T-helper 1 cell treated with Interleukin-12 subunit alpha and Interleukin-12 subunit beta and Interleukin-4 antibody, amounts not matched to agents 30 ng/mL and 1 ng/mL, for 36 hours (primary cell): ENCODE measurements at regions not wholly inside any gene's neighbourhood (a gene's known extent, or its start where the extent isn't known, plus 50 kb on each side); places are given as distances from the start of the nearest gene placed in this dataset.
"Not testable (repeated sequence)": the region's sequence is repeated elsewhere in the genome, so short reads cannot be mapped to it uniquely, and the experiment has no call there.

ENCODE experiments used
- intact Hi-C: fragments of 100-400 bp; cut with micrococcal nuclease; formaldehyde crosslinking; loops from one replicate; pipeline ENCODE4 v1.15.1; 2024

DNA sequence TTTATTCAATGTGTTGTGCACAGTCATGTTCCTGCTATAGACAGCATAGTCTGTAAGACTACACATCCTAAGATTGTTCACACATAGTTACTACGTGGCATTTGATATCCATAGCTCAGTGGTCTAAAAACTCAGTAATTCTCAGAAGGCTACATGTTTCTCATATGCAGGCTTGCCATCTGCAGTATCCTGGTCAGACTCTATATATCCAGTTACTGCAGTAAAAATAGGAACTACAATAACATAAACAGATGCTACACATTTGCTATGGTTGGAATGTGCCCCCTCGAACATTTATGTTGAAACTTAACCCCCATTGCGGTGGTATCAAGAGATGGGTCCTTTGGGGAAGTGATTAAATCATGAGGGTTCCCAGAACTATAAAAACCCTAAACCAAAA lies 1377.8 kb upstream of the LRRTM3 start:
- intact Hi-C loops = no loop called here

GRCh38 chr10:65550761-65551160 lies 1375.1 kb upstream of the LRRTM3 start:
- intact Hi-C loops = no loop called here

DNA sequence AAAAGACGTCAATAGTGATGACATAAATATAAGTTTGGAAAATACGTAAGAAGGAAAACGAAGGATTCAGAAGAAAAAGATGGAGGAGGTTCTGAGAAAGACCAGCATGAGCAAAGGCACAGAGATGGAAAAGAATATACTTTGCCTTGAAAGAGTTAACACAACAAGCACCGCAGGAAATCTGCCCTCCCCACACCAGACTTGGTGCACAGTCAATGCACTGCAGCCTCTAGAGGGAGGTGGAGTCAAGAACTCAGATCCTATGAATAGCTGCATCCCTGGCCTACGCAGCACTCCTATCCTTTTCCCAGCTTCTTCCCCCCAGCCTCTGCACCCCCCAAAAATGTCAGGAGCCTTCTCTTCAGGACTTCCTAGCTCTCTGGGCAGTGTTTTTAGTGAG lies 1370.6 kb upstream of the LRRTM3 start:
- intact Hi-C loops = no loop called here

GRCh38 chr10:65556006-65556405 lies 1369.8 kb upstream of the LRRTM3 start:
- intact Hi-C loops = no loop called here

DNA sequence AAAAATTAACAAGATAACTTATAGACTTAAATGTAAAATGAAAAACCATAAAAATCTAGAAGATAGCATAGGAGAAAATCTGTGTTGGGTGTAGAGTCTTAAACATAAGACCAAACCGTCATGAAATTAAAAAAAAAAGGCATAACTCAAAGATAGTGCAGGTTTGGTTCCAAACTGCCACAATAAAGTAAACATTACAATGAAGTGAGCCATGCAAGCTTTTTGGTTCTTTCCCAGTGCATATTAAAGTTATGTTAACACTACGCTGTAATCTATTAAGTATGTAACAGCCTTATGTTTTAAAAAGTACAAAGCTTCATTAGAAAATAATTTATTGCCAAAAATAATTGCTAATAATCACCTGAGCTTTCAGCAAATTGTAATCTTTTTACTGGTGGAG lies 1366.5 kb upstream of the LRRTM3 start:
- intact Hi-C loops = no loop called here

GRCh38 chr10:65565246-65565645 lies 1360.6 kb upstream of the LRRTM3 start:
- intact Hi-C loops = no loop called here

DNA sequence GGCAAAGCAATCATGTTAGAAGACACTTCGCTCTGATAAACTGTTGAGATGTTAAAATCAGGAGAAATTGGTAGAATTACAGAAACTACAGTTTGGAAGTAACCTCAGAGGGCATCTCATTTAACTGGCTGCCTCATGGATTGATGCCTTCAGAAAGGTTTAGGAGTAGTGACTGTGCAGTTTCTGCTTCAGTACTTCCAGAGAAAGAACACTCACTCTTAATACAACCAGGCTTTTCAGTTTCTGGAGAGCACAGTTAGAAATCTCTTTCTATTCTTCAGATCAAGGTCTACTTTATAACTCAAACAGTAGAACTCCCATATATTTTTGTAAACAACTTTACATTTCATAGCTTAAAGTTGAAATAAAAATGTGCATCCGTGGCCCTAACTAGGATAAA lies 1358.9 kb upstream of the LRRTM3 start:
- intact Hi-C loops = no loop called here

DNA sequence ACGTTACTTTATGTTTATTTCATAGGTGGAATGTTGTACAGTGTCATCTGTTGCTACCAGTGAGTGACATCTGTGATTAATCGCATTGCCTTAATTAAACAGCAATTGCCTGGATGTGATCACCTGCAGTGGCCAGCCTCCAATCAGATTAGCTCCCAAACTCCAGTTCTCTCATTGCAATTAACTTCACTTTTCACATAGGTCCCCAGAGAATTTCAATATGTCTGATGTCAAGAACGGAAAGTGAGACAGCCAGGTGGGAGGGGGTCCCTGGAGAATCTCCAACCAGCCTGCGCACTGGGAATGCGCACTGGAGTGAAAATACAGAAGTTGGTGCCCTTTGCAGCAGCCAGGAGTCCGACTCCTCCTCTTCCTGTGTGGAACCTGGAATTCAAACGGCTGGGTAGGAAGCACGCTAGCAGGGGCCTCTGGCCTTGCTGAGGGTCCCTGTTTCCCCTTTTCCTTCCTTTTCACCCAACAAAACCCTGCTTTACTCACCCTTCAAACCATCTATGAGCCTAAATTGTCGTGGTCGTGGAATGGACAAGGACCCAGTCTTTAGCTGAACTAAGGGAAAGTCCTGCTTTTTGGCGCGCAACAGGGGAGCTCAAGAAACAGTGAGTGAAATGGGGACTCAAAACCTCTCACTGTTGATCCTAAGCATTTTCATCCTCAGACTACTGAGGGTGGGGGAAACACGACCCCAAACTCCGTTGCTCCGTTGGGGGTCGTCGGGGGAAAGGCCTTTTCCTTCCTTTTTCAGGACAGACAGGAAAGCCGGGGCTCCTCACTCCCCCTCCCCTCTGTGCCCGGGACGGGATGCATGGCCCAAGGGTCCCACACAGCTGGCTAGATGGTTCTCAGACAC lies 1355.5 kb upstream of the LRRTM3 start:
- intact Hi-C loops = no loop called here

DNA sequence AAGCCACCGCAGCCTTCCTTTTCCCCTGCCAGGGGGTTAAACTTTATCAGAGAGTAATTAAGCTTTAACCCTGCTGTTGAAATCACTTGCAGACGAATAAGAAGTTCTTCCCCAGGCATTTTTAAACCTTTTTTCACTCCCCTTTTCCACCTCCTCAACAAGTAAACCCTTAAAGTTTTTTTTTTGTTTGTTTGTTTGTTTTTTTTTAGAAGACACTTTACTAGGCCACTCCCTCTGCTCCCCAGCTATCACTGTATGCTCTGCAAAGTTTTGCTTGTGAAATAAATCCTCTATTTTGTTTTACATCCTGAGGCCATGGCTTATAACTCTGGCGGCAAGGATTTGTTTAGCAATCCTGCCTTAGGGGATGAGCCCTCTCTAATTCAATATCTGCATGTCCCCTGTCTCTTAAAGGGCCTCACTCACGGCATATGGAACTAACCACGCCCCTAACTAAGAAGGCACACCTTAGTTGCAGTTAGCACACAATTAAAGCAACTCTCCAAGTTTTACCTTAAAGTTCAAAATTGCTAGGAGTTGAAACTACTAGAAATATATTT lies 1354.7 kb upstream of the LRRTM3 start:
- intact Hi-C loops = no loop called here

GRCh38 chr10:65581426-65582026 lies 1344.3 kb upstream of the LRRTM3 start:
- intact Hi-C loops = no loop called here

- intact Hi-C loops = no loop called here
Measured at GRCh38 chr10:65602182-65602865, 1323.5 kb upstream of the LRRTM3 start.

DNA sequence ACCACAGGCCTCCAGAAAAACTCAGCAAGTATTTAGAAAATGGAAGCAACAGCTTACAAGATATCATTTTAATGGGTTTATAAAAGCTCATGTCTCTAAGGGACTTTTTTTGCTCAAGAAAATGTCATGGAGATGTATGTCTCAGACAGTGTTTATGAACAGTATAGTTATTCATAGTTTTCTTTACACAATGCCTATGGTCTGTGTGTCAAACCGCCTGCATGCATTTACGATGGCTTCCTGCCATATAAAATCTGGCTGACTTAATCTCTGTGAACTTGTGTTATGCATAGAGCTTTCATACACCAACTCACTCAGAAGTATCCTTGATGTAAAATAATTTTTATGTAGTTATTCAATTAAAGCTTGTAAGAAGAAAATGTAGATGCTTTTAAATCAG lies 1314.2 kb upstream of the LRRTM3 start:
- intact Hi-C loops = no loop called here

GRCh38 chr10:65614956-65615565 lies 1310.8 kb upstream of the LRRTM3 start:
- intact Hi-C loops = no loop called here

- intact Hi-C loops = no loop called here
Measured at GRCh38 chr10:65618126-65618525, 1307.7 kb upstream of the LRRTM3 start.

DNA sequence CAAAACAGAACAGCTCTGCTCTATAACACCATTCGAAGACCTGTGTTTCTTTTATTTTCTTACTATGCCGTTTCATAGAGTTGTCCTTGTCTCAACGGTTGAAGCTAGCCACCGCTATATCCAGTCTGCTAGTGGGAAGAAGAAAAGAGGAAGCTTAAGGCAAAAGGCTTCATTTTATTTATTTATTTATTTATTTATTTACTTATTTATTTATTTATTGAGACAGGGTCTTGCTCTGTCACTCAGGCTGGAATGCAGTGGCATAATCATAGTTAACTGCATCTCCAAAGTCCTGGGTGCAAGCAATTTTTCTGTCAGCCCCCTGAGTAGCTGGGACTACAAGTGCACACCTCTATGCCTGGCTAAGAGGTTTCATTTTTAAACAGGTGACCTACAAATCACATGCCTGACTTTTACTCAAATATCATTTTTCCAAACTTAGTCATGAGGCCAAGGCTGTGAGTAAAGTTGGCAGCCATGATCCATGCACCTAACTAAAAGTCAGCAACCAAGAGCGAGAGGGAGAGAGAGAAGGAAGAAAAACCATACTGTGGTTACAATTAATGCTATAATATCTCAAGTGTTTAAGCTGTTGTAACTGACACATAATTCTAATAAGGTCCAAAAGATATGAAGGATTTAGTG lies 1305.3 kb upstream of the LRRTM3 start:
- intact Hi-C loops = no loop called here

- intact Hi-C loops = no loop called here
Measured at GRCh38 chr10:65622608-65623007, 1303.2 kb upstream of the LRRTM3 start.

DNA sequence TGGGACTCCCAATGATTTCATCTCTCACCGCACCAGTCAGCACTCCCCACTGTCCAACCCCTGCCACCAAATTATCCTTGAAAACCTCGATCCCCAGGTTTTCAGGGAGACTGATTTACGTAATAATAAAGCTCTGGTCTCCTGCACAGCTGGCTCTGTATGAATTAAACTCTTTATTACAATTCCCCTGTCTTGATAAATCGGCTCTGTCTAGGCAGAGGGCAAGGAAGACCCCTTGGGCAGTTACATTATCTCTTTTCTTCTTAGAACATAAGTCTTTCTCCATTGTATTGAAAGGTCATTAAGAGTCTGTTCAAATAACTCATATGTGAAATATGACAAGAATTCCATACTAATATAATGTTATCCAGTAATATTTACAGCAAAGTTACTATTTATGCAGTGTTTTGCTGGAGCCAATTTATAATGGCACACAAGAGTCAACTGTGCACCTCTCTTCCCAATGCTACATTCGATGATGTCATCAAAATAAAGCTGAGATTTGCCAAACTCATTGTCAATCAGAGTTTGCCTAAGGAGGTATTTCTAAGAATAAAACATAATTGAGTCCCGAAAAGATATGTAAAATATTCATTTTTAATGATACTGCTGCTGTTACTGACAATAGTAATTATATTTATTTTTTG lies 1297.2 kb upstream of the LRRTM3 start:
- intact Hi-C loops = no loop called here

- intact Hi-C loops = no loop called here
Measured at GRCh38 chr10:65660006-65660405, 1265.8 kb upstream of the LRRTM3 start.

DNA sequence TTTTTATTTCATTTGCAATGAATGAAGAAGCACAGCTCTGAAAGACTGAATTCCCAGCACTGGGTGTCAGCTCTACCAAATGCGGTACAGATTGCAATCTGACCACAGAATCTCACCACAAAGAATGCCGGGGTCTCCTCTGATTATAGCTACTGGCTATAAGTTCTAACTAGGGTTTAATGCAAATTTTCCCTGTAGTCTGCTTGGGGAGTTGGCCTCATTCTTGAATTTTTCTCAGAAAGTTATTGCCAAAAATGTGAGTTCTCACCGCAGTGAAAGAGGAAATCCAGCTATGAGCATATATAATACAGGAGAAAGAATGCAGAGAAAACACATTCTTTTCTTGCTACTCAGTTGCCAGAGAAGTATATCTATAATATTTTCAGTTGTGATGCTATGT lies 1255.7 kb upstream of the LRRTM3 start:
- intact Hi-C loops = no loop called here

DNA sequence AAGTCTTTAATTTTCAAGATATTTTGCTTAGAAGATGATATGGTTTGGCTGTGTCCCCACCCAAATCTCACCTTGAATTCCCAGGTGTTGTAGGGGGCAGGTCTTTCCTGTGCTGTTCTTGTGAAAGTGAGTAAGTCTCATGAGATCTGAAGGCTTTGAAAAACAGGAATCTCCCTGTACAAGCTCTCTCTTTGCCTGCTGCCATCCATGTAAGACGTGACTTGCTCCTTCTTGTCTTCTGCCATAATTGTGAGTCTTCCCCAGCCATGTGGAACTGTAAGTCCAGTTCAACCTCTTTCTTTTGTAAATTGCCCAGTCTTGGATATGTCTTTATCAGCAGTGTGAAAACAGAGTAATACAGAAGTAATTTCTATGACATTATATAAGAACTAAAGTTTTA lies 1255.2 kb upstream of the LRRTM3 start:
- intact Hi-C loops = not testable (repeated sequence)

- intact Hi-C loops = no loop called here
Measured at GRCh38 chr10:65675236-65675635, 1250.6 kb upstream of the LRRTM3 start.
